ENCODE measurements at regions not wholly inside any gene's neighbourhood (a gene's known extent, or its start where the extent isn't known, plus 50 kb on each side); places are given as distances from the start of the nearest gene placed in this dataset.

- H3K9me3 ChIP-seq, result peaks cover 0 to 10% (median 0%) of the 10 kb centered on the region in 3 donors
- no peak overlapping the region for H3K4me3 ChIP-seq
- no peak for ATAC-seq
- TF ChIP-seq CTCF (IDR thresholded peaks at IDR 0.05) (peak in 1 of 4 experiments; percentile 44), POLR2AphosphoS5 (IDR thresholded peaks at IDR 0.05) (no peak), POLR2A (IDR thresholded peaks at IDR 0.05) (no peak)
- no peak overlapping the region for H3K27ac ChIP-seq
- H3K4me1 ChIP-seq, result no peaks in the 10 kb centered on the region
- H3K27me3 ChIP-seq, result no peaks in the 10 kb centered on the region
- no peaks in the 10 kb centered on the region for H3K36me3 ChIP-seq
- 67 to 91% methylated on average over 3 to 4 of the region's 4 CpGs for WGBS, 2 donors (ENCODE audit: low coverage in 1 of 2)
Observed at GRCh38 chr3:111338059-111338698, 203.8 kb upstream of the CD96 start.

- peaks cover 0 to 10% (median 0%) of the 10 kb centered on the region in 3 donors for H3K9me3 ChIP-seq
- no peak overlapping the region for H3K27ac ChIP-seq
- H3K4me1 ChIP-seq, result no peaks in the 10 kb centered on the region
- no peak overlapping the region for H3K4me3 ChIP-seq
- no peaks in the 10 kb centered on the region for H3K36me3 ChIP-seq
- TF ChIP-seq CTCF (IDR thresholded peaks at IDR 0.05), result no peak
- no peak for TF ChIP-seq POLR2AphosphoS5 (IDR thresholded peaks at IDR 0.05)
- no peak for TF ChIP-seq EP300 (IDR thresholded peaks at IDR 0.05)
- no peak for TF ChIP-seq POLR2A (IDR thresholded peaks at IDR 0.05)
- no peak for ATAC-seq
- H3K27me3 ChIP-seq, result no peaks in the 10 kb centered on the region
Observed at GRCh38 chr3:111339017-111339416, 203.0 kb upstream of the CD96 start.

- TF ChIP-seq POLR2A (IDR thresholded peaks at IDR 0.05) (no peak), CTCF (IDR thresholded peaks at IDR 0.05) (no peak), POLR2AphosphoS5 (IDR thresholded peaks at IDR 0.05) (no peak), EP300 (IDR thresholded peaks at IDR 0.05) (no peak)
- 65% methylated on average over 1 of the region's 1 CpG; no CpG with 5 or more reads in 1 of the 2 donors for WGBS, 2 donors (ENCODE audit: low coverage in 1 of 2)
- no peaks in the 10 kb centered on the region for H3K36me3 ChIP-seq
- H3K4me1 ChIP-seq, result no peaks in the 10 kb centered on the region
- H3K9me3 ChIP-seq, result peaks cover 0 to 4% (median 0%) of the 10 kb centered on the region in 3 donors
- H3K27me3 ChIP-seq, result no peaks in the 10 kb centered on the region
- ATAC-seq, result no peak
- no peak overlapping the region for H3K27ac ChIP-seq
- H3K4me3 ChIP-seq, result no peak overlapping the region
Observed at GRCh38 chr3:111351334-111351733, 190.7 kb upstream of the CD96 start.

- H3K36me3 ChIP-seq, result no peaks in the 10 kb centered on the region
- no peak overlapping the region for H3K27ac ChIP-seq
- no peak for TF ChIP-seq CTCF (IDR thresholded peaks at IDR 0.05)
- TF ChIP-seq POLR2A (IDR thresholded peaks at IDR 0.05), result no peak
- TF ChIP-seq EP300 (IDR thresholded peaks at IDR 0.05), result no peak
- TF ChIP-seq POLR2AphosphoS5 (IDR thresholded peaks at IDR 0.05), result no peak
- no peaks in the 10 kb centered on the region for H3K27me3 ChIP-seq
- no peak for ATAC-seq
- 88% methylated on average over 2 of the region's 2 CpGs; no CpG with 5 or more reads in 1 of the 2 donors for WGBS, 2 donors (ENCODE audit: low coverage in 1 of 2)
- no peaks in the 10 kb centered on the region for H3K4me1 ChIP-seq
- H3K9me3 ChIP-seq, result peaks cover 0 to 4% (median 0%) of the 10 kb centered on the region in 3 donors
- no peak overlapping the region for H3K4me3 ChIP-seq
Observed at GRCh38 chr3:111352585-111352984, 189.4 kb upstream of the CD96 start.

- Histone ChIP-seq H3K27ac (no peak overlapping the region), H3K36me3 (no peaks in the 10 kb centered on the region), H3K4me1 (no peaks in the 10 kb centered on the region), H3K4me3 (no peak overlapping the region), H3K27me3 (no peaks in the 10 kb centered on the region), H3K9me3 (peaks cover 0 to 4% (median 0%) of the 10 kb centered on the region in 3 donors)
- no peak for TF ChIP-seq POLR2A (IDR thresholded peaks at IDR 0.05)
- no peak for TF ChIP-seq POLR2AphosphoS5 (IDR thresholded peaks at IDR 0.05)
- no peak for TF ChIP-seq EP300 (IDR thresholded peaks at IDR 0.05)
- TF ChIP-seq CTCF (IDR thresholded peaks at IDR 0.05), result no peak
- no peak for ATAC-seq
- 87 to 90% methylated on average over 3 of the region's 4 CpGs for WGBS, 2 donors (ENCODE audit: low coverage in 1 of 2)
Observed at GRCh38 chr3:111359261-111360030, 182.6 kb upstream of the CD96 start.
